WTC11 (cell line): ENCODE measurements at regions not wholly inside any gene's neighbourhood (a gene's known extent, or its start where the extent isn't known, plus 50 kb on each side); places are given as distances from the start of the nearest gene placed in this dataset.

Source experiments
- ATAC-seq: fragments of 200-7000 bp; cut with Tn5 transposase; 2 replicates; pipeline ENCODE4 v1.10.0; 2021; ENCODE audit warnings: mild to moderate bottlenecking, moderate library complexity
- CTCF ChIA-PET: fragments of 300-600 bp; sonication (Branson Sonifier 250); formaldehyde crosslinking; loops from one replicate; lab custom pipeline; 2021; ENCODE audit warnings: antibody characterized with exemption; lab: Charles Lee
- POLR2A ChIA-PET: fragments of 350-600 bp; sonication (Branson Sonifier 250); formaldehyde crosslinking; loops from one replicate; lab custom pipeline; 2021; ENCODE audit warnings: antibody characterized with exemption; lab: Charles Lee
- DNase-seq: peaks from one replicate; pipeline ENCODE4 v3.0.0; 2021; ENCODE audit warnings: low spot score
- H3K27ac Mint-ChIP-seq: 2 replicates; pipeline ENCODE4 v1.8.0; 2021; ENCODE audit warnings: mixed read lengths
- H3K27me3 Mint-ChIP-seq: 2 replicates; pipeline ENCODE4 v1.8.0; 2021; ENCODE audit warnings: low read depth, mild to moderate bottlenecking, moderate library complexity, mixed read lengths
- H3K36me3 Mint-ChIP-seq: 2 replicates; pipeline ENCODE4 v1.8.0; 2021; ENCODE audit warnings: mixed read lengths
- H3K4me1 Mint-ChIP-seq: 2 replicates; pipeline ENCODE4 v1.8.0; 2022; ENCODE audit warnings: mixed read lengths
- H3K4me3 Mint-ChIP-seq: 2 replicates; pipeline ENCODE4 v1.8.0; 2021; ENCODE audit warnings: mild to moderate bottlenecking, moderate library complexity, mixed read lengths
- H3K9me3 Mint-ChIP-seq: 2 replicates; pipeline ENCODE4 v1.8.0; 2021; ENCODE audit warnings: mixed read lengths
- CBFB ChIP-seq: sonication (generic); formaldehyde crosslinking; IDR thresholded peaks from 2 replicates; pipeline ENCODE4 v1.8.1; 2022; ENCODE audit warnings: mild to moderate bottlenecking, low read depth, missing genetic modification reagents
- E2F1 ChIP-seq: sonication (generic); formaldehyde crosslinking; IDR thresholded peaks from 2 replicates; pipeline ENCODE4 v1.8.0; 2022; ENCODE audit warnings: mild to moderate bottlenecking, missing genetic modification reagents
- EMX1 ChIP-seq: fragments of 250-450 bp; sonication (Bioruptor Pico); IDR thresholded peaks from 2 replicates; pipeline ENCODE4 v1.8.0; 2021; ENCODE audit warnings: mild to moderate bottlenecking
- ETV6 ChIP-seq: sonication (generic); formaldehyde crosslinking; IDR thresholded peaks from 2 replicates; pipeline ENCODE4 v1.8.1; 2022; ENCODE audit warnings: mild to moderate bottlenecking, missing genetic modification reagents
- FOXK1 ChIP-seq: sonication (generic); formaldehyde crosslinking; IDR thresholded peaks from 2 replicates; pipeline ENCODE4 v1.8.0; 2022; ENCODE audit warnings: mild to moderate bottlenecking, moderate library complexity, missing genetic modification reagents
- FOXP4 ChIP-seq: sonication (generic); formaldehyde crosslinking; IDR thresholded peaks from 2 replicates; pipeline ENCODE4 v1.8.0; 2022; ENCODE audit warnings: mild to moderate bottlenecking, missing genetic modification reagents
- MAX ChIP-seq: sonication (generic); formaldehyde crosslinking; IDR thresholded peaks from 2 replicates; pipeline ENCODE4 v1.8.0; 2022; ENCODE audit warnings: mild to moderate bottlenecking, missing genetic modification reagents
- PREB ChIP-seq: sonication (generic); formaldehyde crosslinking; IDR thresholded peaks from 2 replicates; pipeline ENCODE4 v1.8.1; 2022; ENCODE audit warnings: mild to moderate bottlenecking, missing genetic modification reagents, moderate library complexity, borderline replicate concordance
- STAT6 ChIP-seq: sonication (generic); formaldehyde crosslinking; conservative IDR thresholded peaks from 2 replicates; pipeline ENCODE4 v1.8.1; 2023; ENCODE audit warnings: mild to moderate bottlenecking, low read depth, missing genetic modification reagents, moderate library complexity
- TEAD1 ChIP-seq: sonication (generic); formaldehyde crosslinking; IDR thresholded peaks from 2 replicates; pipeline ENCODE4 v1.8.0; 2022; ENCODE audit warnings: mild to moderate bottlenecking, missing genetic modification reagents
- USF1 ChIP-seq: sonication (generic); formaldehyde crosslinking; IDR thresholded peaks from 2 replicates; pipeline ENCODE4 v1.8.0; 2022; ENCODE audit warnings: mild to moderate bottlenecking, missing genetic modification reagents
- ZBTB21 ChIP-seq: sonication (generic); formaldehyde crosslinking; IDR thresholded peaks from 2 replicates; pipeline ENCODE4 v1.8.1; 2023; ENCODE audit warnings: mild to moderate bottlenecking, missing genetic modification reagents, borderline replicate concordance
- ZBTB43 ChIP-seq: sonication (generic); formaldehyde crosslinking; IDR thresholded peaks from 2 replicates; pipeline ENCODE4 v1.8.1; 2023; ENCODE audit warnings: mild to moderate bottlenecking, missing genetic modification reagents
- ZNF121 ChIP-seq: sonication (generic); formaldehyde crosslinking; IDR thresholded peaks from 2 replicates; pipeline ENCODE4 v1.8.0; 2023; ENCODE audit warnings: missing genetic modification reagents
- ZNF396 ChIP-seq: fragments of 250-450 bp; sonication (Bioruptor Pico); IDR thresholded peaks from 2 replicates; pipeline ENCODE4 v1.8.0; 2021; ENCODE audit warnings: mild to moderate bottlenecking, moderate library complexity, borderline replicate concordance
- ZNF512 ChIP-seq: sonication (generic); formaldehyde crosslinking; IDR thresholded peaks from 2 replicates; pipeline ENCODE4 v1.8.1; 2022; ENCODE audit warnings: missing genetic modification reagents, borderline replicate concordance

- TF ChIP-seq ZNF512 (CRISPR knock-in tag) (no peak), ZNF396 (CRISPR knock-in tag) (no peak)
Observed at GRCh38 chr6:108779536-108780275, 68.5 kb upstream of the ARMC2 start (continued).

- Mint-ChIP-seq H3K27me3 (peaks cover 45% of the 10 kb centered on the region), H3K9me3 (no peaks in the 10 kb centered on the region), H3K36me3 (no peaks in the 10 kb centered on the region), H3K4me3 (no peak overlapping the region), H3K4me1 (peaks cover 41% of the 10 kb centered on the region), H3K27ac (no peak overlapping the region)
- no peak for ATAC-seq
- ChIA-PET CTCF (interaction anchor here (0.6 to 1.8 kb wide), 5 partner anchors 57 to 292 kb away, joined by 3 to 10 read pairs (median 3); no protein-coding TSS in a partner anchor), POLR2A (interaction anchor here (0.6 to 0.7 kb wide), 2 partner anchors 90 to 238 kb away, joined by 3 read pairs; no protein-coding TSS in a partner anchor)
- no peak for TF ChIP-seq EMX1 (CRISPR knock-in tag)
- TF ChIP-seq STAT6: no peak
- TF ChIP-seq PREB: no peak
- TF ChIP-seq TEAD1 (CRISPR knock-in tag): no peak
- no peak for TF ChIP-seq CBFB (CRISPR knock-in tag)
- DNase-seq: no peak
Observed at GRCh38 chr6:108780784-108781183, 67.4 kb upstream of the ARMC2 start.

- ChIA-PET CTCF (interaction anchor here (0.6 to 1.8 kb wide), 11 partner anchors 16 to 292 kb away, joined by 3 to 14 read pairs (median 4); partner anchors contain the start of gene FOXO3), POLR2A (interaction anchor here (1.0 kb wide), 1 partner anchor 240 kb away, joined by 3 read pairs; no protein-coding TSS in a partner anchor)
- TF ChIP-seq ZNF121 (CRISPR knock-in tag) (no peak), FOXK1 (CRISPR knock-in tag) (0 out of 2 replicates have a peak, but pooled peaks have one; percentile 31), MAX (CRISPR knock-in tag) (peak; percentile 61; the same call in 1 of the 2 replicates), E2F1 (CRISPR knock-in tag) (no peak), USF1 (CRISPR knock-in tag) (peak; percentile 13; the same call in 1 of the 2 replicates), FOXP4 (CRISPR knock-in tag) (peak; percentile 32; the same call in 1 of the 2 replicates), ZBTB21 (no peak), ZBTB43 (CRISPR knock-in tag) (peak; percentile 90; the same call in 1 of the 2 replicates), ETV6 (CRISPR knock-in tag) (peak; percentile 16; the same call in 1 of the 2 replicates)
- peak overlapping the region; percentile 48; the same call in 1 of the 2 replicates for H3K27ac Mint-ChIP-seq
- peak; percentile 77 for ATAC-seq
- H3K4me3 Mint-ChIP-seq: peak overlapping the region; percentile 80
- H3K36me3 Mint-ChIP-seq: no peaks in the 10 kb centered on the region
- H3K27me3 Mint-ChIP-seq: peaks cover 51% of the 10 kb centered on the region
- H3K4me1 Mint-ChIP-seq: peaks cover 41% of the 10 kb centered on the region
- DNase-seq: peak; percentile 62
- no peaks in the 10 kb centered on the region for H3K9me3 Mint-ChIP-seq
Observed at GRCh38 chr6:108781419-108782100, 66.7 kb upstream of the ARMC2 start.
